H1 (cell line): ENCODE measurements at regions not wholly inside any gene's neighbourhood (a gene's known extent, or its start where the extent isn't known, plus 50 kb on each side); places are given as distances from the start of the nearest gene placed in this dataset.

Experiments
- CTCF ChIA-PET: fragments of 300-600 bp; sonication (Branson Sonifier 250); formaldehyde crosslinking; loops from one replicate; lab custom pipeline; 2021; ENCODE audit not compliant: partially characterized antibody; lab: Charles Lee
- POLR2A ChIA-PET: fragments of 300-600 bp; sonication (Branson Sonifier 250); formaldehyde crosslinking; loops from one replicate; lab custom pipeline; 2021; ENCODE audit warnings: inconsistent platforms; ENCODE audit not compliant: partially characterized antibody; lab: Charles Lee
- DNase-seq, 2 experiments: peaks; one replicate each; pipeline versions ENCODE4 v3.0.0 to v3.0.0-alpha.2; 2010 to 2022; ENCODE audit warnings: low spot score in 2 of 2, low read depth in 1 of 2, mixed read lengths in 1 of 2
- FAIRE-seq: peaks from 2 replicates; lab custom pipeline; 2011; peaks lifted over from hg19 to GRCh38; lab: Jason Lieb, UNC
- H2AFZ ChIP-seq: 2 replicates; pipeline ENCODE4 v1.8.1; 2012; ENCODE audit warnings: low read length, inconsistent platforms
- H2AK5ac ChIP-seq: 2 replicates; pipeline ENCODE4 v1.6.1; 2013; ENCODE audit warnings: low read depth, low read length
- H2BK120ac ChIP-seq: replicated peaks from 2 replicates; pipeline ENCODE3; 2013; ENCODE audit warnings: low read depth, low read length, inconsistent platforms
- H2BK12ac ChIP-seq: 2 replicates; pipeline ENCODE4 v1.6.1; 2013; ENCODE audit warnings: low read depth, low read length
- H2BK15ac ChIP-seq: 2 replicates; pipeline ENCODE4 v1.6.1; 2013; ENCODE audit warnings: low read length
- H2BK20ac ChIP-seq: 2 replicates; pipeline ENCODE4 v1.6.1; 2013; ENCODE audit warnings: low read length
- H2BK5ac ChIP-seq: 2 replicates; pipeline ENCODE4 v1.6.1; 2013; ENCODE audit warnings: low read depth, low read length
- H3K14ac ChIP-seq: 2 replicates; pipeline ENCODE4 v1.6.1; 2013; ENCODE audit warnings: inconsistent platforms; ENCODE audit not compliant: insufficient read length
- H3K18ac ChIP-seq: 2 replicates; pipeline ENCODE4 v1.6.1; 2013; ENCODE audit warnings: low read length; ENCODE audit errors: extremely low read depth
- H3K23ac ChIP-seq: 2 replicates; pipeline ENCODE4 v1.6.1; 2013; ENCODE audit warnings: inconsistent platforms; ENCODE audit not compliant: insufficient read length
- H3K23me2 ChIP-seq: 2 replicates; pipeline ENCODE4 v1.6.1; 2013; ENCODE audit warnings: low read depth, low read length
- H3K27ac ChIP-seq: 2 replicates; pipeline ENCODE4 v1.6.1; 2011; ENCODE audit warnings: low read depth, low read length, inconsistent platforms
- H3K27me3 ChIP-seq, 4 experiments: replicated peaks in 1 of 4; 1 replicate in 1 of 4; 2 replicates in 3 of 4; pipeline versions ENCODE4 v1.6.1 to v1.8.1; 2011 to 2013; ENCODE audit warnings: low read length in 3 of 4, mild to moderate bottlenecking in 3 of 4, inconsistent platforms in 2 of 4, mixed read lengths in 2 of 4, moderate library complexity in 1 of 4; ENCODE audit not compliant: control insufficient read depth in 3 of 4, insufficient read depth in 3 of 4; ENCODE audit errors: extremely low read depth in 1 of 4
- H3K36me3 ChIP-seq, 4 experiments: 2 replicates each; pipeline versions ENCODE4 v1.6.1 to v1.8.1; 2011 to 2013; ENCODE audit warnings: mild to moderate bottlenecking in 4 of 4, low read length in 3 of 4, moderate library complexity in 2 of 4, control low read depth in 1 of 4, inconsistent platforms in 1 of 4; ENCODE audit not compliant: insufficient read depth in 4 of 4, control insufficient read depth in 2 of 4
- H3K4ac ChIP-seq: replicated peaks from 2 replicates; pipeline ENCODE3; 2013; ENCODE audit warnings: low read length, low read depth, mixed read lengths, inconsistent platforms; ENCODE audit not compliant: insufficient read length
- H3K4me1 ChIP-seq, 4 experiments: replicated peaks in 1 of 4; 1 replicate in 1 of 4; 2 replicates in 3 of 4; pipeline versions ENCODE4 v1.6.1 to v1.8.1; 2011 to 2013; ENCODE audit warnings: low read length in 3 of 4, inconsistent platforms in 2 of 4, mixed read lengths in 1 of 4; ENCODE audit not compliant: insufficient read depth in 4 of 4, control insufficient read depth in 3 of 4
- H3K4me2 ChIP-seq, 2 experiments: 2 replicates each; pipeline versions ENCODE4 v1.6.1 to v1.8.1; 2011 to 2013; ENCODE audit warnings: low read depth in 2 of 2, low read length in 2 of 2, control low read depth in 1 of 2, inconsistent platforms in 1 of 2, mild to moderate bottlenecking in 1 of 2; ENCODE audit not compliant: insufficient read depth in 1 of 2
- H3K4me3 ChIP-seq, 4 experiments: fragments of 200-600, 300-600 bp in 1 of 4; sonication (generic), shearing (Covaris generic), sonication (Bioruptor Twin) in 1 of 4; 2 replicates each; pipeline versions ENCODE4 v1.5.1 to v1.8.1; 2011 to 2016; ENCODE audit warnings: low read length in 4 of 4, low read depth in 3 of 4, control low read depth in 2 of 4, inconsistent platforms in 2 of 4, mild to moderate bottlenecking in 2 of 4, mixed read lengths in 1 of 4, moderate library complexity in 1 of 4; ENCODE audit not compliant: insufficient read depth in 2 of 4; ENCODE audit errors: extremely low read depth in 1 of 4
- H3K56ac ChIP-seq: replicated peaks from 2 replicates; pipeline ENCODE3; 2013; ENCODE audit warnings: low read depth, mild to moderate bottlenecking, mixed read lengths, low read length, inconsistent platforms; ENCODE audit not compliant: insufficient read length
- H3K79me1 ChIP-seq: 2 replicates; pipeline ENCODE4 v1.6.1; 2013; ENCODE audit warnings: low read depth, low read length, control low read depth
- H3K79me2 ChIP-seq, 2 experiments: 2 replicates each; pipeline versions ENCODE4 v1.6.1 to v1.8.1; 2012 to 2013; ENCODE audit warnings: low read length in 2 of 2, mild to moderate bottlenecking in 2 of 2, inconsistent platforms in 1 of 2; ENCODE audit not compliant: insufficient read depth in 2 of 2, control insufficient read depth in 1 of 2
- H3K9ac ChIP-seq, 4 experiments: replicated peaks in 1 of 4; 1 replicate in 1 of 4; 2 replicates in 3 of 4; pipeline versions ENCODE4 v1.6.1 to v1.8.1; 2011 to 2013; ENCODE audit warnings: low read depth in 3 of 4, low read length in 3 of 4, control low read depth in 2 of 4, mild to moderate bottlenecking in 2 of 4, moderate library complexity in 2 of 4, inconsistent platforms in 1 of 4; ENCODE audit errors: extremely low read depth in 1 of 4
- H3K9me3 ChIP-seq, 2 experiments: 2 replicates each; pipeline versions ENCODE4 v1.6.1 to v1.8.1; 2012 to 2013; ENCODE audit warnings: mild to moderate bottlenecking in 2 of 2, moderate library complexity in 2 of 2, control low read depth in 1 of 2, inconsistent platforms in 1 of 2, low read depth in 1 of 2, low read length in 1 of 2, mixed read lengths in 1 of 2; ENCODE audit not compliant: insufficient read depth in 2 of 2
- H4K20me1 ChIP-seq, 2 experiments: replicated peaks in 1 of 2; 2 replicates each; pipeline versions ENCODE3 to v1.8.1; 2011 to 2013; ENCODE audit warnings: inconsistent platforms in 2 of 2, low read length in 2 of 2, mild to moderate bottlenecking in 1 of 2; ENCODE audit not compliant: insufficient read depth in 2 of 2, control insufficient read depth in 1 of 2
- H4K5ac ChIP-seq: 2 replicates; pipeline ENCODE4 v1.6.1; 2013; ENCODE audit warnings: low read length, low read depth, mixed read lengths, inconsistent platforms; ENCODE audit not compliant: insufficient read length
- H4K8ac ChIP-seq: 2 replicates; pipeline ENCODE4 v1.8.0; 2013; ENCODE audit warnings: mild to moderate bottlenecking, moderate library complexity, low read length, inconsistent platforms; ENCODE audit not compliant: insufficient read depth; ENCODE audit errors: extremely low read depth
- H4K91ac ChIP-seq: replicated peaks from 2 replicates; pipeline ENCODE3; 2013; ENCODE audit warnings: low read length, mixed read lengths, inconsistent platforms; ENCODE audit not compliant: insufficient read length
- ATF3 ChIP-seq: IDR thresholded peaks from 2 replicates; pipeline ENCODE4 v1.6.1; 2011; ENCODE audit warnings: low read depth, mild to moderate bottlenecking, low read length; ENCODE audit not compliant: insufficient read depth
- EP300 ChIP-seq, 2 experiments: IDR thresholded peaks; 1 replicate in 1 of 2; 2 replicates in 1 of 2; pipeline ENCODE4 v1.6.1; 2011 to 2012; ENCODE audit warnings: low read depth in 2 of 2, low read length in 2 of 2, mild to moderate bottlenecking in 2 of 2, borderline replicate concordance in 1 of 2, inconsistent platforms in 1 of 2, moderate library complexity in 1 of 2
- FOSL1 ChIP-seq: IDR thresholded peaks from 2 replicates; pipeline ENCODE4 v1.6.1; 2011; ENCODE audit warnings: mild to moderate bottlenecking, low read depth, low read length, moderate library complexity; ENCODE audit not compliant: insufficient read depth
- JUND ChIP-seq: IDR thresholded peaks from 2 replicates; pipeline ENCODE4 v1.6.1; 2011; ENCODE audit warnings: mild to moderate bottlenecking, improper control_type of control experiment, low read length
- KDM1A ChIP-seq: fragments of 200-600, 300-600 bp; sonication (generic); IDR thresholded peaks from 2 replicates; pipeline ENCODE4 v1.7.1; 2016; ENCODE audit warnings: mild to moderate bottlenecking, low read length, borderline replicate concordance
- NRF1 ChIP-seq: IDR thresholded peaks from 2 replicates; pipeline ENCODE4 v1.6.1; 2011; ENCODE audit warnings: mild to moderate bottlenecking, low read depth, low read length, improper control_type of control experiment
- SIN3A ChIP-seq, 2 experiments: IDR thresholded peaks in 1 of 2; conservative IDR thresholded peaks in 1 of 2; 2 replicates each; pipeline ENCODE4 v1.6.1; 2011 to 2012; ENCODE audit warnings: low read length in 2 of 2, improper control_type of control experiment in 1 of 2, low read depth in 1 of 2, mild to moderate bottlenecking in 1 of 2
- SIRT6 ChIP-seq: IDR thresholded peaks from one replicate; pipeline ENCODE4 v1.7.1; 2012; ENCODE audit warnings: low read length, inconsistent platforms
- SIX5 ChIP-seq: IDR thresholded peaks from 2 replicates; pipeline ENCODE4 v1.6.1; 2011; ENCODE audit warnings: mild to moderate bottlenecking, low read depth, low read length
- SP1 ChIP-seq: IDR thresholded peaks from 2 replicates; pipeline ENCODE4 v1.6.1; 2011; ENCODE audit warnings: low read depth, low read length
- SUZ12 ChIP-seq: fragments of 200-600 bp; sonication (generic); IDR thresholded peaks from 2 replicates; pipeline ENCODE4 v1.6.1; 2012; ENCODE audit warnings: mild to moderate bottlenecking, inconsistent platforms, low read length, moderate library complexity, mixed read lengths
- TBP ChIP-seq: IDR thresholded peaks from 2 replicates; pipeline ENCODE4 v1.6.1; 2011; ENCODE audit warnings: low read depth, low read length, improper control_type of control experiment
- USF2 ChIP-seq: IDR thresholded peaks from 2 replicates; pipeline ENCODE4 v1.6.1; 2011; ENCODE audit warnings: low read length, improper control_type of control experiment
- WGBS, 2 experiments: shearing (Covaris generic) in 1 of 2; methylation state at CpG; one replicate each; pipeline versions ENCODE4 v1.1.6 to v1.1.7; 2013 to 2015; ENCODE audit warnings: low lambda C conversion rate in 2 of 2, mixed read lengths in 2 of 2, inconsistent platforms in 1 of 2, low coverage in 1 of 2, missing lambda C conversion rate in 1 of 2; ENCODE audit not compliant: insufficient replicate concordance in 2 of 2, insufficient coverage in 1 of 2, insufficient read length in 1 of 2; ENCODE audit errors: extremely low coverage in 1 of 2, missing lambda C conversion rate in 1 of 2; 5-methylcytosine and 5-hydroxymethylcytosine counted together

DNA sequence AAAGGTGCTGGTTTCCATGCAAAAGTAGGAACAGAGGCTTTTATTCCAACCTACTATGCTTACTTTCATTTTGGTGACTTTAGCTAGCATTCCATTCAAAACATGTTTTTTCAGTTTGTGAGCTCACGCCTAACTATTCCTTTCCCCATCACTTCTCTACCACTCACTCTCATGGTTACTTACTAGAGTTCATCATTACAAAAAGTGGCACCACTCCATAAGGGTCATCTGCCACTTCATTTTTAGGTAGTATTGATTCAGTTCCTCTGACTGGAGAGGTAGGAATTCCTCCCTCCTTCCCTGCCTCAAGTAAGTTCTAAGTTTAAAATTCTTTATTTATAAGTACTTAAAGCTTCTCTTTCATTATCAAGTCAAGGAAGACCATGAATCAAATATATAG lies 543.1 kb downstream of the HTR7 start:
- Histone ChIP-seq H2AFZ (no peak overlapping the region), H4K5ac (no peak overlapping the region), H3K27me3 (no peaks in the 10 kb centered on the region; a peak in 1 of 7 replicates), H3K23ac (no peak overlapping the region), H2AK5ac (no peak overlapping the region), H3K4ac (no peak overlapping the region), H3K79me1 (no peaks in the 10 kb centered on the region), H3K4me1 (peaks cover 0 to 9% (median 8%) of the 10 kb centered on the region in 4 experiments; a peak in 4 of 7 replicates), H3K36me3 (no peaks in the 10 kb centered on the region), H3K27ac (no peak overlapping the region), H3K23me2 (no peaks in the 10 kb centered on the region), H3K56ac (no peak overlapping the region), H3K9ac (no peak overlapping the region), H3K4me3 (no peak overlapping the region), H2BK20ac (no peak overlapping the region), H4K8ac (no peak overlapping the region), H4K20me1 (no peaks in the 10 kb centered on the region), H2BK120ac (no peak overlapping the region), H3K9me3 (no peaks in the 10 kb centered on the region; a peak in 1 of 4 replicates), H2BK12ac (no peak overlapping the region), H3K4me2 (no peak overlapping the region), H2BK15ac (no peak overlapping the region), H3K79me2 (no peaks in the 10 kb centered on the region), H2BK5ac (no peak overlapping the region), H4K91ac (no peak overlapping the region), H3K14ac (no peak overlapping the region), H3K18ac (no peak overlapping the region)
- no peak for DNase-seq
- POLR2A ChIA-PET, result interaction anchor here (2.6 kb wide), 1 partner anchor 11 kb away, joined by 9 read pairs; no protein-coding TSS in a partner anchor
- FAIRE-seq, result peak; percentile 24
- WGBS, 2 experiments, result 84% methylated on average over 1 of the region's 1 CpG; no CpG with 5 or more reads in 1 of the 2 experiments
- CTCF ChIA-PET, result interaction anchor here (1.2 kb wide), 1 partner anchor 167 kb away, joined by 3 read pairs; no protein-coding TSS in a partner anchor
- TF ChIP-seq EP300 (IDR thresholded peaks at IDR 0.05; ENCODE audit: borderline replicate concordance in 1 of 2, low read depth in 2 of 2, low read length in 2 of 2) (no peak), SUZ12 (no peak), KDM1A (no peak), JUND (no peak), SIRT6 (no peak), USF2 (no peak), NRF1 (no peak), SIX5 (no peak), SIN3A (conservative IDR thresholded peaks at IDR 0.05 in 1 of 2, IDR thresholded peaks at IDR 0.05 in 1 of 2; ENCODE audit: low read depth in 1 of 2, low read length in 2 of 2) (no peak), TBP (no peak), FOSL1 (no peak), ATF3 (no peak), SP1 (no peak)
